ELR (cell line): ENCODE measurements at regions not wholly inside any gene's neighbourhood (a gene's known extent, or its start where the extent isn't known, plus 50 kb on each side); places are given as distances from the start of the nearest gene placed in this dataset.

Source experiments
- DNase-seq: peaks from one replicate; pipeline ENCODE4 v3.0.0-alpha.2; 2015; ENCODE audit warnings: low read depth

DNA sequence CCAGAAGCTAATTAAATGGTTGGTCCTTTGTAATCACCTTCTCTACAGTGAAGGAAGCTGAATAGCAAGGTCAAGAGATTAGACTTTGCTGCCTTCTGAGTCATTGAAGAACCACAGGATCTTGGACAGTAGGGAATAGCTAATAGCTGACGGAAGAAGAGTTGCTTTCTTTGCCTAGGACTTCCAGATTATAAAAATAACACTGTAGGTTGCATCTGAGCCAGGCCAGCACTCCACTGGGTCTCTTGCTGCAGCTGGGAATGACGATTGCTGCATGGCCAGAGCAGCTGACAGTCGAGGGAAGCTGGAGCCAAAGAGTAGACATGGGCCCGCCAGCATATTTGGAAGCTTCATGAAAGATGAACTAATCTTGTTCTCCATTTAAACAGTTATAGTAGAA, 81.5 kb upstream of the KCNMB2 start:
- DNase-seq, result peak; percentile 1

DNA sequence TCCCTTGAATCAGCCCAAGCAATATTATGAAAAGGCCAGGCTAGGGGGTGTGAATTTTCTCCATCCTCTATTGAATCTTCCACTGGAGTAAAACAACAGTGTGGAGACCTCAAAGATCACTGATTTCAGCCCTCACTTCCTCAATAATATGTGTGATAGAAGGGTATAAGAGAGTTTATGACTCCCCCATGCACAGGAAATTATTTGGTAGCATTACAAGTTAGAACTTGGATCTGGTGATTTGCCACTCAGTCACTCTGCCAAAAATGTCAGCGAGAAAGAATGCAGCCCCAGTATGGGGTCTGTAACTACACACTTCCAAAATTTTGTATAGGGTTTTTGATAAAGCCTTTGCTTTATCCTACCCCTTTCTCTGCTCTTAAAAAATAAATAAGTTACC, 81.0 kb upstream of the KCNMB2 start:
- DNase-seq, result no peak

DNA sequence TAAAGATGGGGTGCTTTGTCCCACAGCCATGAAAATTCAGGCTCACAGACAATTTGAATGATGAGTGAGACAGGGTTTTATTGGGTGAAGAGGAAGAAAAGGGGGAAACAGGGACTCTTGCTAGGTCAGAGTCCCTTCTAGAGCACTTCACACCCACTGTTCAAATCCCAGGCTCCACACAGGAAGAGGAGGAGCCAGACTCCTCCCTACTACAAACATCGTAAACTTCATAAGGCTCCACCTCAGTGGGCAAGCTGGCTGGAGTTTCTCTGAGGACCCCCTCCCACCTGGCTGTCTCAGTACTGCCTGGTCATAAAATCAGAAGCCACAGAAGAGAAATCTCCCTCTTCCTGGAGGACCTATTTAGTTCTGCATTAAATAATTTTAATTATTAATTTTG, 80.3 kb upstream of the KCNMB2 start:
- DNase-seq, result no peak

DNA sequence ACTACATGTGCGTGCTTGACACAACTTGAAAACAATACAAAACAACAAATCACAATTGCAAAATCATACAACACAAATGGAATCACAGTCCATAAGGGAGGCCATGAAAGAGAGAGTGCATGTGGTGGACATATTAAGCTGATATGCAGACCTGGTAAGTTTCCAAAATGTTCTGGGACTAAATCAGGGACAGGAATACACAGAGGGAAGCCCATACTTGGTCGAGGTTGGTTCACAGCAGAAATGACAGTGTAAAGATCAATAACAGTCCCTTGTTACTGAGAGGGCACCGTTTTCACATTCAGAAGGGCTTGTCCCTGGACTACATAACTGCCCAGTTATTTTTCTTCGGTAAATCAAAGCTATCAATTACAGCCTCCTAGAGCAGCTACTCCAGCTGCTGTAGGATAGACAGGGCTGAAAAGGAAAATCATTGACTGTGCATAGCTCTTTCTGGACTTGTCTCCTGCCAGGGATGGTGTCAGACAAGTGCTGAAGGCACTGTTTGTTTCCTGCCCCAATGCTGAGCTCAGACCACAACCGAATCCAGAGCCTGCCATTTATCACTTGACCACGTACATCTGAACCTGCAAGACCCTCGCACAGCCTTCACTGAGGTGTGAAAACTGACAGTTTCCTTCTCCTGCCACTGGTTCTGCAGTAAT, 79.5 kb upstream of the KCNMB2 start:
- DNase-seq, result no peak

DNA sequence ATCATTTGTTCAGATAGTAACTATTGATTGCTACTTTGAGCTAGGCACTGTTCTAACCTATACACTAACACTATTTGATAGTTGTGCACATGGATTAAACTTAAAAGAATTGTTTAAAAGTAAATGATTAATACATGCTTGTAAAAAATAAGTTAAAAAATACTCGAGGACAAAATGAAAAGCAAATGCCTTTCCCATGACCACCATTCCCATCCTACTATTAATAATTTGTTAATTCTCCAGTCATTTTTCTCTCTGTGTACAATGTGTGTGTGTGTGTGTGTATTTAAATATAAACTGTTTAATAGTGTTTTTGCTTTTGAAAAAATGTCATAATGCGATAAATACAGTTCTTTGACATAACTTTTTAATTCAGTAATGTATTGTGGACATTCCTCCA, 78.7 kb upstream of the KCNMB2 start:
- no peak for DNase-seq

DNA sequence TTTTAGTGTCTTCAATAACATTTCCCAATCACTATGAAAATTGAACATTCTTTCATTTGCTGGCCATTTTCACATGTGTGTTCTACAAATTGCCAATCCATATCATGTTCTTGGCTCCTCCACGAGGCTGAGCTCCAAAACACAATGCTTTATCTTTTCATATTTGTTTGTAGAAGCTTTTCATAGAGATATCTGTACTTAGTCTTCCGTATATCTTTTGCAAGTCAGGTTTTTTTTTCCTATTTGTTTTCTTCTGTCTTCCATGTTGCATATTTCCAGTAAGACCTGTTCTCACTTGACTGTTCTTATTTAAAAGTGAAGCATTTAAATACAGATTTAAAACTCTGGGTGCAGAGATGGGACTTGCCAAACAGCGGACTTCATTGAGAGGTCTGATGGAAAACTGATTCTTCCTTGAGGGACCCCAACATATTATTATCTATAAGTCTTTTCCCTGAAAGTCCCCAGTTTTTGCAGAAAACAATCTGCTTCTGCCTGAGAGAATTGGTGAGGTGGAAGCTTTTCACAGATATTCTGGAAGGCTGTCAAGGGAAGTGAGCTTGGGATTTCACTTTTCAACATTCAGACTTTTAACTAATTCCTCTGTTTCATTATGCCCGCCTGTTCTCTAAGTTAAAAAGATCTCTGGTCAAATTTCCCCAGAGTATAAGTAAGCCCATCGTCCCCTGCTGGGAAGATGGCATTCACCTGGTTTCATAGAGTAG, 77.8 kb upstream of the KCNMB2 start:
- DNase-seq, result no peak

DNA sequence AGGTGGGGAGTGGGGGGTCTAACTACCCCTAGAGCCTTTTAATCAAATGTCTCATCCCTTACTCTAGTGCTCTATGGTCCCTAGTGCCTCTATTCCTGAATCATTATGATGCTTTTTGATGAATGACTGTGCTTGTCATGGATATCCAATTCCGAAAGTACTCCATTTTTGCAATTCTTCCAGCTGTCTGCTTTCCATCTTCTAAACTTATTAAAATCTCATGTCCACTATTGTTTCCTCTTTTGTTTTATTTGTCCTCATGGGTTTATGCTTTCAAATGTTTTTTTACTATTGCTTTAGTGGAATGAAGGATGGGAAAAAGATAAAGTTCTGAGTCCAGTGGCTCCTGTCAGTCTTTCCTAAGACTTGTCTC, 77.2 kb upstream of the KCNMB2 start:
- no peak for DNase-seq

GRCh38 chr3:178465260-178466180, 70.7 kb upstream of the KCNMB2 start:
- no peak for DNase-seq

DNA sequence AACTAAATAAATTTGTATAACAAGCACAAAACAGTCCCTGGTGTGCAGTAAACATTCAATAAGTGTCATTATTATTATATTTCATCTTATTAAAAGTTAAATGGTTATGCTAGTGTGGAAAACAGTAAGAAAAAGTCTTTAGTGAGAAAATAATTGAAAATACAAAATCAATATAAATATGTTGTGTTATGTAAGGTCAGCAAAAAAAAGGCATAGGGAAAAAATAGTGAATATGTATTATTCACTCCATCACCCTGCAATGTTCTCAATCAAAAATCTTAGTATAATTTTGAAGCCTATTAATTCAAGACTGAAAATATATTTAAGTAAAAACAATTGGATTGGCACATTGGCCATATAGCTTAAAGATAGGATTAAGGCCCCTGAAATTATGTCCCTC, 63.3 kb upstream of the KCNMB2 start:
- no peak for DNase-seq

- DNase-seq, result no peak
These were observed 61.7 kb upstream of the KCNMB2 start for GRCh38 chr3:178474526-178474925.

DNA sequence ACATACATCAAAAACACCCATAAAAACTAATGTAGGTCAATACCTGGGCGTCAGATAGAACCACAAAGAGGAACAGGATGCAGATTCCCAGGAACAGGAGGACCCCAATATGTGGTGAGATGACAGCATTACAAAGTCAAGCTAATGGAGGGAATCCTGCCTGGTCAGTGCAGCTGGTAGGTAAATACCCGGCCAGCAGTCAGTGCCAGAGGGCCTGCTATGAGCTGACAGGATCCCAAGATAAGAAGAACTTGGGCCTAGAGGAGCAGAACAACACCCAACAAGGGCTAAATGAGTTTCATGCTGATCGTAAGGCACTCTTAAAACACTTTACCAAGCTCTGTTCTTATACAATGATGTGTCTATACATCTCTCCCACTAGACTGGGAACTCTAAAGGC, 61.2 kb upstream of the KCNMB2 start:
- DNase-seq, result no peak

GRCh38 chr3:178476886-178477285, 59.4 kb upstream of the KCNMB2 start:
- DNase-seq, result no peak

GRCh38 chr3:178479446-178479845, 56.8 kb upstream of the KCNMB2 start:
- no peak for DNase-seq

- no peak for DNase-seq
These were observed 56.4 kb upstream of the KCNMB2 start for GRCh38 chr3:178479860-178480259.

DNA sequence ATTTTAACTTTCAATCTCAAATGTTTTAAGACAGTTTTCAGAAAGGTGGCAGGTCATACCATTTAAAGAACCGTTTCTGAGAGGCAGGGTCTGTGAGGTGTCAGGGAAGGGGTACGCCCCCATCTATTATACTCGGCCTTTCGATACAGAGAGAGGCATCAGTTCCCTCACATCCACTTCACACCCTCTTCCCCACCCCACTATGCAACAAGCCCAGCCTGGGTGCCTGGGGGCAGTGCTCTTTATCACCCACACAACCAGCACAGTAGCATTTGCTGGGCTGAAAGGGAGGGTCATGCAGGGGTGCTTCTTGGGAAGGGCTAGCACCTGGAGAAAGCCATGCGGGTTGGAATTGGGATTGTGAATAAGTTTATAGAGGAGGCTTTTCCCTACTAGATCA, 56.0 kb upstream of the KCNMB2 start:
- DNase-seq, result no peak

DNA sequence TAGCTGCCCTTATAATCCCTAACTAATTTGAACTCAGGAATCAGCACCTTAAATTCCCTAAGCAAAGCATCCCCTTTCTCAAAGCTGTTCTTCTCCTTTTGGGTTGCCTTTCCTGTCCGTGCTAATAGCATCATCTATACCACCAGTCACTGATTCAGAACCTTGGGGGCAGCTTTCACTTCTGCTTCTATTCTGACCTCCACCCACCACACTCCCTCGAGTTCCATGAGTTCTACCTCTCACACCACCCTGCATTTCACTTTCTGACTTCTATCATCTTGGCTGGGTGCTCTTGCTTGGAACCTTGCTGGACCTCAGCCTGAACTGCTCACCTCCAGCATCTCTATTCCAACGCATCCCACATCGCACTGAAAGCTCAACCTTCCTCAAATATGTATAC, 55.4 kb upstream of the KCNMB2 start:
- no peak for DNase-seq

GRCh38 chr3:178482981-178483380, 53.3 kb upstream of the KCNMB2 start:
- no peak for DNase-seq

DNA sequence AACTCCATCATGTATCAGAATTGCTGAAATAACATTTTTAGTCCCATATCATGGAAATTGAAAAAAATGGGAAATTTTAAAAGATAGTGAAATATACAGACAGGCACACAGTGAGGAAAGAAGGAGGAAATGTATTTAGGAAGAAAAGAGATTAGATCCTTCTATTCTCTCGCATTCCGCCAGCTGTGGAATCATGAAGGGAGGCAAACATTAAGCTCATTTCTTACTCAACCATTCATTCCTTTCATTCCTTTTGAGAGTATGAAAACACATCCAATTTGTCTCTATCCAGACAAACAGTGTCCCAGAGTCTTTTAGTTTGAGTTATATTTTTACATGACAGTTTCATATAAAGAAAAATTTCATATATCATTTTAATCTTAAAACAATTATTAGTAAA, 52.5 kb upstream of the KCNMB2 start:
- DNase-seq, result no peak

GRCh38 chr3:178485756-178486155, 50.5 kb upstream of the KCNMB2 start:
- no peak for DNase-seq
